ENCODE measurements at regions not wholly inside any gene's neighbourhood (a gene's known extent, or its start where the extent isn't known, plus 50 kb on each side); places are given as distances from the start of the nearest gene placed in this dataset.

DNA sequence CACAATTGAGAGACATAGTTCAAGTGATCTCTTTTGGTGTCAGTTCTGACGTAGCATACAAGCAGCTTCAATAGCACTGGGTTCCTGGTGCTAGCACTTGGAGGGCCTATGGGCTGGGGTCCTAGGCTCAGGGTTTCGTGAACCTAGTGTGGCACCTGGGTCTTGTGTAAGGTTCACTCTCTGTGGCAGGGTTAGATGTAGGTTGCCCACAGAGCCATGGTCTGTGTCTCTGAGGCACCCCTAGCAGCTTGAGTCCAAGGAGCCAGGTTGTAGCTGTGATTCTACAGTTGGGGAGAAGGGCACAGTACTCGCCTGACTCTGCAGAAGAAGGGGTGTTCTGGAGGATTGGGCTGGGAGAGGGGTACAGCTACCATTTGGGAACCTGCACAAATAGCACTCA lies 282.6 kb upstream of the LRRC3B start:
- TF ChIP-seq CTCF (IDR thresholded peaks at IDR 0.05) (no peak), POLR2A (IDR thresholded peaks at IDR 0.05) (no peak)
